WI38 (cell line): ENCODE measurements at regions not wholly inside any gene's neighbourhood (a gene's known extent, or its start where the extent isn't known, plus 50 kb on each side); places are given as distances from the start of the nearest gene placed in this dataset.

ENCODE experiments used
- H3K4me3 ChIP-seq: 2 replicates; pipeline ENCODE4 v1.5.1; 2011; ENCODE audit warnings: low read depth, mild to moderate bottlenecking, control low read depth, low read length
- CTCF ChIP-seq: IDR thresholded peaks from 2 replicates; pipeline ENCODE4 v1.5.1; 2012; ENCODE audit warnings: low read depth, mild to moderate bottlenecking, control low read depth, low read length

GRCh38 chr4:107531927-107532326 lies 188.1 kb downstream of the PAPSS1 start:
- no peak for TF ChIP-seq CTCF
- H3K4me3 ChIP-seq: no peak overlapping the region

- TF ChIP-seq CTCF: no peak
- H3K4me3 ChIP-seq: no peak overlapping the region
Observed at GRCh38 chr4:107520368-107520767, 199.7 kb downstream of the PAPSS1 start.

GRCh38 chr4:107519053-107519452 lies 201.0 kb downstream of the PAPSS1 start:
- TF ChIP-seq CTCF: no peak
- H3K4me3 ChIP-seq: no peak overlapping the region

- no peak for TF ChIP-seq CTCF
- H3K4me3 ChIP-seq: no peak overlapping the region
Observed at GRCh38 chr4:107518076-107518475, 202.0 kb downstream of the PAPSS1 start.

GRCh38 chr4:107512549-107512948 lies 207.5 kb downstream of the PAPSS1 start:
- H3K4me3 ChIP-seq: no peak overlapping the region
- TF ChIP-seq CTCF: no peak

- H3K4me3 ChIP-seq: no peak overlapping the region
- TF ChIP-seq CTCF: no peak
Observed at GRCh38 chr4:107509615-107510014, 210.4 kb downstream of the PAPSS1 start.

- no peak for TF ChIP-seq CTCF
- no peak overlapping the region for H3K4me3 ChIP-seq
Observed at GRCh38 chr4:107500551-107500950, 219.5 kb downstream of the PAPSS1 start.
